ENCODE measurements at regions not wholly inside any gene's neighbourhood (a gene's known extent, or its start where the extent isn't known, plus 50 kb on each side); places are given as distances from the start of the nearest gene placed in this dataset.

- intact Hi-C loops (cut with DNase I), result loop anchor here (10.0 kb wide), 1 partner anchor 159 kb away; no protein-coding TSS in a partner anchor
- Histone ChIP-seq H3K4me1 (peaks cover 5% of the 10 kb centered on the region), H3K36me3 (no peaks in the 10 kb centered on the region), H3K9me3 (no peaks in the 10 kb centered on the region), H3K27me3 (peaks cover 10% of the 10 kb centered on the region), H3K4me3 (no peak overlapping the region), H3K27ac (no peak overlapping the region)
- no peak for TF ChIP-seq CTCF (IDR thresholded peaks at IDR 0.05)
- ATAC-seq (no peak), DNase-seq (no peak)
Measured at GRCh38 chr12:115756271-115756670, 521.2 kb downstream of the MED13L start.

GRCh38 chr12:115755725-115756085 lies 521.8 kb downstream of the MED13L start:
- intact Hi-C loops (cut with DNase I), result loop anchor here (10.0 kb wide), 1 partner anchor 159 kb away; no protein-coding TSS in a partner anchor
- Histone ChIP-seq H3K36me3 (no peaks in the 10 kb centered on the region), H3K4me1 (peaks cover 5% of the 10 kb centered on the region), H3K27ac (no peak overlapping the region), H3K27me3 (peaks cover 10% of the 10 kb centered on the region), H3K9me3 (no peaks in the 10 kb centered on the region), H3K4me3 (no peak overlapping the region)
- TF ChIP-seq CTCF (IDR thresholded peaks at IDR 0.05), result no peak
- ATAC-seq (no peak), DNase-seq (no peak)

DNA sequence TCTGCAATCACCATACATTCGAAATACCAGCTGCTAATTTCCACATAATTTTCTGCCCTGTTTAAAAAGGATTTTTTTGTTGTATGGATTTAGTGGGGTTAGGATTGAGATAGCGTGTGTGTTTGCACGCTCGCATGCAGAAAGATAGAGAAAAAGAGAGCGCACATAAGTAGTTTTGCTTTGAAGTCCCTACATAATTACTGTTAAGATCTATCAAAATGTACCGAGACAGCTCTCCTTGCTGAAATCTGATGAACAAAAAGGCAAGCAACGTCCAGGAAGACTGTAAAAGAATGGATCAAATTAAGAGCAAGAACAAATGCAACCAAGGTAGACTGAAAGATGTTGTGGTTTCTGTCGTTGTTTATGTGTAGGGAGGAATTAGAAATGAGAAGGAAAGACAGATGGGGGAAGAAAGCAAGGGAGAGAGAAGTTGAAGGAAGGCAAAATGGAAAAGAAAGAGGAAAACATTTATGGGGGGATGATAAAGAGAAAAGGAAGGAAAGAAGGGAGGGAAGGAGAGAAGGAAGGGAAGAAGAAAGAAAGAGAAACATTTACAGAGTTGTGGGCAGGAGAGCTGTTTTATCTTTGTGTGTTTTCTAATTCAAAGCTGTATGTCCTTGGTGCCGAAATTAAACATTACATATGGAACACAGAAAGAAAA lies 522.3 kb downstream of the MED13L start:
- TF ChIP-seq CTCF (IDR thresholded peaks at IDR 0.05), result no peak
- DNase-seq (no peak), ATAC-seq (no peak)
- Histone ChIP-seq H3K4me3 (no peak overlapping the region), H3K4me1 (peaks cover 5% of the 10 kb centered on the region), H3K27me3 (peaks cover 10% of the 10 kb centered on the region), H3K27ac (no peak overlapping the region), H3K9me3 (no peaks in the 10 kb centered on the region), H3K36me3 (no peaks in the 10 kb centered on the region)
- intact Hi-C loops (cut with DNase I), result loop anchor here (10.0 kb wide), 1 partner anchor 160 kb away; no protein-coding TSS in a partner anchor

GRCh38 chr12:115752913-115753726 lies 524.4 kb downstream of the MED13L start:
- TF ChIP-seq CTCF (IDR thresholded peaks at IDR 0.05), result peak; percentile 64
- H3K27ac ChIP-seq, result no peak overlapping the region
- intact Hi-C loops (cut with DNase I), result loop anchor here (5.0 to 10.0 kb wide), 2 partner anchors 162 to 1086 kb away; no protein-coding TSS in a partner anchor
- H3K36me3 ChIP-seq, result no peaks in the 10 kb centered on the region
- no peak overlapping the region for H3K4me3 ChIP-seq
- ATAC-seq (peak; percentile 85), DNase-seq (no peak)
- H3K9me3 ChIP-seq, result no peaks in the 10 kb centered on the region
- H3K4me1 ChIP-seq, result peaks cover 12% of the 10 kb centered on the region
- peaks cover 10% of the 10 kb centered on the region for H3K27me3 ChIP-seq

- H3K27me3 ChIP-seq, result peaks cover 10% of the 10 kb centered on the region
- no peaks in the 10 kb centered on the region for H3K9me3 ChIP-seq
- no peaks in the 10 kb centered on the region for H3K36me3 ChIP-seq
- ATAC-seq (no peak), DNase-seq (no peak)
- no peak overlapping the region for H3K27ac ChIP-seq
- no peak for TF ChIP-seq CTCF (IDR thresholded peaks at IDR 0.05)
- peaks cover 12% of the 10 kb centered on the region for H3K4me1 ChIP-seq
- H3K4me3 ChIP-seq, result no peak overlapping the region
- intact Hi-C loops (cut with DNase I), result loop anchor here (5.0 to 10.0 kb wide), 2 partner anchors 163 to 1085 kb away; no protein-coding TSS in a partner anchor
Measured at GRCh38 chr12:115752156-115752555, 525.3 kb downstream of the MED13L start.
